LNCAP (cell line): ENCODE measurements at regions not wholly inside any gene's neighbourhood (a gene's known extent, or its start where the extent isn't known, plus 50 kb on each side); places are given as distances from the start of the nearest gene placed in this dataset.

Source experiments
- CTCF ChIP-seq: fragments of 450-650 bp; IDR thresholded peaks from 2 replicates; pipeline ENCODE4 v1.5.1; 2017; ENCODE audit warnings: mild to moderate bottlenecking

DNA sequence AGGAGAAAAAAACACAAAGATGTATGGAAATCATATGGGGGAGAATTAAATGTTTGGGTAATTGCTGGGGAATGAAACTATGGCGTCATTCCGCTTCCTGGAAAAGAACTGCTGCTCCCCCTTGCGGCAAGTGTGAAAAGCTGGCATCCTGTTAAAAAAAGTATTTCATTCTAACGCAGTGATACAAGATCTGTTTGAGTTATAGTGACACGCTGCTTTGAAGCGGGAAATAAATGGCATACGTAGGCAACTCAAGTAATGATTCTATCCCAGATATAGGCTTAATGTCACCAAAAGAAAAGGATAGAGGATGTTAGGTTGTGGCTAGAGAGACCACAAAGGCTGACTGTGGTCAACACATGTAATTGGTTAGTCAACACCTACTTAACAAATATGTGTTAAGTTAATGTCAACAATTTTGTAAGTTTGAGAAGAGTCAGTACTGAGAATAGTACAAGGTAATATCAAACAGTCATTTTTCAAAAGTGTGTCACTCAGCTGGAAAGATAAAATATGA is 70.2 kb upstream of the ALDH1A1 start:
- TF ChIP-seq CTCF: peak; percentile 87

DNA sequence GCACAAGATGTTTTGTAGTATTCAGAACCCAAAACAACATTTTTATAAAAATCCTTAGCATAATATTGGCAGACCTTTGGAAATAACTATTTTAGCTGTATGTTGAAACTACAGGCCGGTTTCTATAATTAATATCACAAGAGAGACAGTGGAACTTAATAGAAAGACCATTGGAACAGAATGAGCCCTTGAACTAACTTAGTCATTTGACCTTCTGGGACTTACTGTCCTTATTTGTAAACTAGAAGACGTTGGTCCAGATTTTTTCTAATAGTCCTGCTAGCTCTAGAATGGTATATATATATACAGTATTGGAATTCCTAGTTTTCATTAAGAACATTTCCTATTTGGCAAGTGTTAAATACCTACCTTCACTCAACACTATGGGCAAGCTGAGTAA is 69.5 kb upstream of the ALDH1A1 start:
- no peak for TF ChIP-seq CTCF

DNA sequence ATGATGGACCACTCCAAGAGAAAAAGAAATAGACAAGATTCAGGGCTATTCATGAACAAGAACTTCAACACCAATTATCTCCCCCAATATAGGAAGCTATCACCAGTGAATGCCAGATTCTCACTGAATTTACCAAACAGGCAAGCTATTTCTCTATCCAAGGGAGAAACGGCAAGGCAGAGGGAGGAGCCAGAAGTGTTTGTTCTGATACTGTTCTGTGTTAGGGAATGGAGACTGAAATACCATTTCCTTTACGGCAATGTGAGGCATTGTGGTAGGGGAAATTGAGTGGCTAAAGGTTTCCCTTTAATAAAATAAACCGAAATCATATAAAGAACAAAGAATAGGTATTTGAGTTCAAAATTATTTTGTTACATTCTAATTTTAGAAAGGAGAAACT is 68.0 kb upstream of the ALDH1A1 start:
- TF ChIP-seq CTCF: no peak

DNA sequence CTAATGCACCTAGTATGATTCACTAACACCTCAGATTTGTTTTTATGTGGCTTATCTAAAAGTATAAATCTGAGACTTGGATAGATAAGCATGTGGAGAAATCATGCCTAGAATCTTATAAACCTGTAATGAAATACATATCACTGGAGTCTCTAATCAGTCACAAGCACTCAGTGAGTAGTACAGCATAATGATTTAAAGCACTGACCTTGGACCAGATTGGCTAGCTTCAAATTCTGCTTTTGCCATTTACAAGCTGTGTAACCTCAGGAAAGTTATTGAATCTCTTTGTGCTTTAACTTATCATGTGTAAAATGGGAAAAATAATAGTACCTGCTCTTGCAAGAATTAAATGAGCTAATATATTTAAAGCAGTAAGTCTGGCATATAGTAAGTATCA is 61.2 kb upstream of the ALDH1A1 start:
- TF ChIP-seq CTCF: no peak

DNA sequence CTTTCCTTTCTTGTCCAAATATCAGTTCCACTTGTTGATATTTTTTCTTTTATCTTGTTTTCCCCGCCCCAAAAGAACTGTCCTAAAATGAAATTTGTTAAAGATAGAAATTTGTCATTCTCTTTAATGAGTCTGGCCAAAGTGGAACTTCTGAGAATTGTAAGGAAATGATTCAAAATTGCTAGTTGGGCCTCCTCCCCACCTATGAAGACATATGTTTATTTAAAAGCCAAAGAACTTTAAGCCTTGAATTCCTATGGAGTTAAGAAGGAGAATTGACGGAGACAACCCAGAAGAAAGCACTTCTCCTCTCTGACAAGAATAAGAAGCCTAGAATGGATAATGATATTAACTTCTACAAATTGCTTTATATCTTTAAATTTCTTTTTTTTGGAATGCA is 59.1 kb upstream of the ALDH1A1 start:
- TF ChIP-seq CTCF: no peak

DNA sequence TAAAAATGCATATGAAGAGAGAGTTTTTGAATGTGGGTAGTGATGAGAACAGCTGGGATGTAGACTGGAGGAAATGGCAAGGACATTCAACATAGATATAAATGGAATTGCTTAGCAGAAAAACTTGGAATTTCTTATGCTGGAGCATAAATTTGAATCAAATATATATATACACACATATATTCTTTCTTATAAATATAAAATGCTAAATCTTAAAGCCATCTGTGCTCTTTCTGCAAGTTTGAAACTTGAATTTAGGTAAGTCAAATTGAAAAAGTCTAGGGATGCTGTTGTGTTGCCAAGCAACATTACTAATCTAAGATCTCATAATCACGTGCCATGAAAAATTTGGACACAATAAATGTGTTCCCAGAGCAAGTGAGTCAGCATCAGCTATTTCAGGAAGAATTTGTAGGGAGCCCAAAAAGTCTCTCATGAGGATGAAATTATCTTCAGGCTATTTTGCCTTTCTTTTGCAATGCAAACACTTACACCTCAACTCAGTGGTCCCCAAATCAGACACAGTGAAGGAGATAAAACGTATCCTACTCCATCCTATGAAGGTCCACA is 58.4 kb upstream of the ALDH1A1 start:
- no peak for TF ChIP-seq CTCF

- no peak for TF ChIP-seq CTCF
Observed at GRCh38 chr9:73009649-73010288, 56.9 kb upstream of the ALDH1A1 start.
